SIG-M5 treated with dmso at 0.1 percent for 504 hours (cell line): ENCODE measurements at regions not wholly inside any gene's neighbourhood (a gene's known extent, or its start where the extent isn't known, plus 50 kb on each side); places are given as distances from the start of the nearest gene placed in this dataset.
A peak's percentile ranks its signal among the peaks of the same experiment; 100 is the strongest.

Experiments
- DNase-seq: peaks from one replicate; lab custom pipeline; 2025; ENCODE audit not compliant: unreplicated experiment; lab: John Stamatoyannopoulos, UW

DNA sequence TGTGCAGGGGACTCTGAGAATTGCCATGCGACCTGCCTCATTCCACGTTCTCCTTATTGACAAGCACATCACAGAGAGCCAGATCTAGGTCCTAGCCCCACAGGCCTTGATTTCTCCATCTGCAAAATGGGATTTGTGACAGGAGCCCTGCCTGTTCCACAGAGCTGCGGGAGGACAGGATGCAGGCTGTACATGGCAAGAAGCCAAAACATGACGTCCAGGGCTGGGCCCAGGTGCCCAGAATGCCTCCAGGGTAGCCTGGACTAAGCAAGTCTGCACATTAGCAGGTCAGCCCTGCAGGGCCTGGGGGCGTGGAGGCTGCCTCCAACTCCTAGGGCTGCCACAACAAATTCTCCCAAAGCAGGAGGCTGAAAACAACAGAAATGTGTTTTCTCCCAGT, 235.7 kb upstream of the SDK2 start:
- no peak for DNase-seq

DNA sequence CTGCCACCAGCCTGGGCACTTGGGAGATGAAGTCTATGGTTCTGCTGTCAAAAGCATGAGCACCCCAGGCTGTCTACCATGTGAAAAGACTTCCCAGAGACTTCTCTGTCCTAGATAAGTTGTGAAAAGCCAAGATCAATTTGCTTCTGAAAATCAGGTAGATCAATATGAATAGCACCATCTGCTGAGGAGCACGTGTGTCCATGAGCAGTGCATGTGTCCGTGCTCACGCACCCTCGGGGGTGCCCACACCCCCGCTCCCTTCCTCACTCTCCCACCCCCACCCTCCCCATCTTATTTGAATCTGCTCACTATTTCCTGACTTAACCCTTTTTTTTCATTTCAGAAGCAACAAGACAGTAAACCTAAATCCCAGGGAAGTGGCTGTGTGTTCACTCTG, 238.3 kb upstream of the SDK2 start:
- no peak for DNase-seq

GRCh38 chr17:73883175-73883574, 238.9 kb upstream of the SDK2 start:
- DNase-seq, result no peak

DNA sequence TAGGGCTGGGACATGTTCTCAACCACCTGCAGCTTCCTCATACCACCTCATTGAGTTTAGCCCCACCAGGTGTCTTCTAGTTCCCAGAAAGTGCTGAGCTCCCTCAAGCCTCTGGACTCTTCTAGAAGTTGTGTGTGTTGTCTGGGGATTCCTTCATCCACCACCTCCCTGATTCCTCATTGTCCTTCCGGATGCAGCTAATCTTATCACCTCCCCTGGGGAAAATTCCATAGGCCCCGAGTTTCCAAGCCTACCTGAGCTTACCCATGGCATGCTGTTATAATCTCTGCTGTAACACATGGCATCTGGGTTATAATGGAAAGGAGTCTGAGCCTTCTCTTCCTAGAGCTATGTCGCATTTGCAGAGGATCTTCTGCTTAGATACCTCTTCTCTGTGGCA, 243.5 kb upstream of the SDK2 start:
- DNase-seq, result no peak

DNA sequence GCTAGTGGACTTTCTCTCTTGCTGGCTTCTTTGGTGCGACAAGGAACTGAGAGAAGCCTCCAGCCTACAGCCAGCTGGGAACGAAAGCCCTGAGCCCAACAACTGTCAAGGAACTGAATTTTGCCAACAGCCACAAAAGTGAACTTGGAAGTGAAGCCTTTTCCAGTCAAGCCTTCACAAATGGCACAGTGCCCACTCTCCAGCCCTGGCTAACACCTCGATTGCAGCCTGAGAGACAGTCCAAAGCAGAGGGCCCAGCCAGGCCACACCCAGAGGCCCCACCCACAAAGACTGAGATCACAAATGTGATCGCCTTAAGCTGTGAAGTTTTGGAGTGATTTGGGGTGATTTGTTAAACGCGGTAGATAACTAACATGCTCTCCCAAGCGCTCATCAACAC, 244.6 kb upstream of the SDK2 start:
- DNase-seq, result no peak

DNA sequence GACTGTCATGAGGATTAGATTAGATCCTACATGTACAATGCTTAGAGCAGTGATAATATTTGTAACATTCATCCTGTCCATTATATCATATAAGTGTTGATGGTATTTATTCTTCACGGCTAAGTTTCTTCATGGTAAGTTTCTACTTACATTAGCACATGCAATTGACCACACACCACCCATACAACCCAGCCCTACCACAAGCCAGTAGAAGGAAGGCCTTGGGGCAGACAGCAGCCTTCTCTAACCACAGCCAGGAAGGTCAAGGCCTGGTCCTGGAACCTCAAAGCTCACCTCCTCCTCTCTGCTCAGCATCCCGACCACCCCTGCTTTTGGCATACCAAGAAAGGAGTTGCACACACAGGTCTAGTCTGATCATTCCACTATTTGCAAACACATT, 245.2 kb upstream of the SDK2 start:
- DNase-seq, result no peak

DNA sequence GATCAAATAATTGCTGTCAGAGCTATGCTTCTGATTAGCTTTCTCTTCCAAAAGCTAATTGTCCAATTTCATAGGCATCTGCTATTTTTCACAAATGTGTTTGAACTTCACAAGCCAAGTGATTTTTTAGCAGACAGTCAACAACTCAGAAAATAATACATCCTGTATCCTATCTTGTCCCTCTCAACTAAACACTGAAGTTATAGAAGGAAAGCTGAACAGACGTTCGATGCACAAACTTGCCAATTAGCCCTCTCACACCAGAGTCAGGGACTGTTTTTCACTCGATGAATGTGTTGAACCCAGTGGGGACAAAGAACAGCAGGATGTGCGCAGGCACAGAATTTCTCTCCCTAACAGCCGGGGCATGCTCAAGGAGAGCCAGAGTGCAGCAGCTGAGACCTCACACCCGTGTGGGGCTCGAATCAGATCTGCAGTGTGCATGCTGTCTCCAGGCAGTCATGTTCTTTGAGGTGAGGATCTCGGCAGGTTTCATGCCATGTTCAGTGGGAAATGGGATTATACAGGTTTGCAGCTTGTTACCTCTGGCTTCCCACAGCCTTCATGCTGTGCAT, 246.7 kb upstream of the SDK2 start:
- no peak for DNase-seq

GRCh38 chr17:73895157-73895556, 250.9 kb upstream of the SDK2 start:
- DNase-seq, result no peak

DNA sequence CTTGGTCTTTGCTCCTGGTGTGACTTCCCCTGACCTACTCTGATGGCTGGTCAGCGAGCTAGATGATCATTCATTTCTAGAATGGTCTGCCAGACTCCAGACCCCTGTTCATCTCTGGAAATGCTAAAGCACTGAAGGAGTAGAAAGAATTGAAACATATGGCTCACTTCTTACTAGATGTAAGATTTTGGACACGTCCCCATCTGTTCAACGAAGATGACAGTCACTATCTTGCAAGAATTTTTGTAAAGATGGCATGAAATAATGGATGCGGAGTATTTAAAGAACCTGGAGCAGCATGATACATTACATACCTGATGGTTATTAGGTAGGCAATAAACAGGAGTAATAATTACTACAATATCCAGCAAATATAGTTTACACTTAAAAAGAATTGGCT, 252.7 kb upstream of the SDK2 start:
- DNase-seq, result no peak

DNA sequence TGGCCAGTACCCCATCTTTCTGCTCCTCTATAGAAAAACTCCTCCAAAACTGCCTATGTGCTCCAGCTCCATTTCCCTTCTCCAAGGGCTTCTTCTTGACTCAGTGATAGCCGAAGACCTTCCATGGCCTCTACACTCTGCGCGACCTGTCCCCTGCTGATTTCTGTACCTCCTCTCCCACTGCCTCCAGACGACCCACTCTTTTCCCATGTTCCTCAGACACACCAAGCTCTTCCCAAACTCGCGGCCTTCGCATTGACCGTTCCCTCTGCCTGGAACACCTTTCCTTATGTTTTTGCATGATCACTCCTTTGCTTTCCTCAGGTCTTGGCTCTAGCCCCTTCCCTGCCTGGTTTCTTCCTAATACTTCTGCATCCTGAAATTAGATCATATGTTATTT, 255.6 kb upstream of the SDK2 start:
- DNase-seq, result no peak

DNA sequence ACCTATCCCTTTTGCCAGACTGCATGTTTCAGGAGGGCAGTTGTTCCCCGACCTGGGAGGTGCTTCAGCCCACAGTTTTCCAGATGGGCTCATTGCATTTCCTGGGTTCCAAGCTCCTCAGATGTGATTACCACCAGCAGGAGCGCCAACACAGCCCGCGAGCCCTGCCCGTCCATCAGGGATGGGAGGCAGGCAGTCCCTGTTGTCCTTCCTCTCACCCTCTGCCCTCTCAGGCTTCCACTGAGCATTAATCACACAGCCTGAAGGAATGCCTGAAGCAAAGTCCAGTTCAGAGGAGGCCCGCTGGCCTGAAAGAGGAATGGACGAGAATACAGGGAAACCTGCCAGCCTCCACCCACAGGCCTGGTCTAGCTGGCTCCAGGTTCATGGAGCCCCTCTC, 256.3 kb upstream of the SDK2 start:
- no peak for DNase-seq

GRCh38 chr17:73901249-73901648, 257.0 kb upstream of the SDK2 start:
- DNase-seq, result no peak

- peak; percentile 5 for DNase-seq
Observed at GRCh38 chr17:73901661-73902415, 257.6 kb upstream of the SDK2 start.

GRCh38 chr17:73902416-73903181, 258.4 kb upstream of the SDK2 start:
- no peak for DNase-seq

DNA sequence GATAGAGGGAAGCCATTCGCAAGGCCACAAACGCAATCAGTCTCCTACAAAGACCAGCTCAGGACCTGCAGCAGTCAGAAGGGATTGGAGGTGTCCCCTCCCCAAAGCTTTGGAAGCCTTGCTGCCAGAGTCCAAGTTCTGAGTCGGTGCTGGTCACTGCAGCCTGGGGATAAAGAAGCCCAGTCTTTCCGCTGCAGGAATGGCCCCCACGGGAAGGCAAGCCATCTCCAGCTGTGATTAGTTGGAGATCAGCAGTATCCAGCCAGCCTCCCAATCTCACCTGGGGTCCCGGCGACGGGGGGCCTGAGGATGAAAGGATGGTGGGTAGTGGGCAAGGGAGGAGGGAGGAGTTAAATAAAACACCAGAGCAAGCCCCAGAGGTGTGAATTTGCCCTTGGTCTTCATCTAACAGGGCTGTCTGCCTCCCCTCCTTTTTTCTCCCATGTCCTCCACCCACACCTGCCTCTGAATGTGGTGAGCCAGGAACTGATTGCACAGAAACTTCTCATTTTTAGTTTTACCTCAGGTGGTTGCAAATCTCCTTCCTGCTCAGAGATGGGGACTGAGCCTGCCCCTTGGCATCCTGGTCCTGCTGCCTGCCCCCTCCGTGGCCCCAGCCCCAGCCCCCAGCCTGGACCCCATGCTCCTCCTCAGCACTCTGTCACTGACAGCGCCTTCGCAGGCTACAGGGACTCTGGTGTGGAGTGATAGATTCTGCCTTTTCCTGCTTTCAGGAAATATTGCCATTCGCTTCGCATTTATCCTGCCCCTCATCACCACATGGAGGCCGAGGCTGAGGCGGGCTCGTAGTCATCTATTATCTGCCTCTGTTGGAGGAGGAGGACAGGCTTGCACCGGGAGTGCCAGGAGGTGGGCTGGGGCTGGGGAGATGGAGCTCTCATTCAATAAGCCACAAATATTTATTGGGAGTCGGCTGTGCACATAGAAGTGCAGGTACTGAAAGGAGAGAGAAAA, 262.9 kb upstream of the SDK2 start:
- DNase-seq, result no peak

DNA sequence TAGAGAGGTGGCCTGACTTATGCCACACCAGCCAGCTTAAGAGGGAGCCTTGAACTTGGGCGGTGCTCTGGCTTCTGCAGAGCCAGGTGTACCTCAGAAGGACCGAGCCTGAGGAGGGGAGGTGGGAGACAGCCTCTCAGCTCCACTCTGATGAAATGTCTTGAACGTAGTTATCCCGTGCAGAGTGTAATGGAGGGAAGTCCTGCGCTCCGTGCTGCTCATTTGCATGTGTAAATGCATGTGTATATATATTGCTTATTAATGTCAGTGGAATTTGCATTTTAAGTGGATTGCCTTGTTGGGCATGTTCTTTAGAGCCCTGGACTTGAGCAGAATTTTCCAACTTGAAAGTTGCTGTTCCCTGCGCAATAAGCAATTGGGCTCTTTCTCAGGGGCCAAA, 264.9 kb upstream of the SDK2 start:
- DNase-seq, result no peak

GRCh38 chr17:73910206-73910605, 266.0 kb upstream of the SDK2 start:
- no peak for DNase-seq

GRCh38 chr17:73910821-73911515, 266.7 kb upstream of the SDK2 start:
- no peak for DNase-seq

DNA sequence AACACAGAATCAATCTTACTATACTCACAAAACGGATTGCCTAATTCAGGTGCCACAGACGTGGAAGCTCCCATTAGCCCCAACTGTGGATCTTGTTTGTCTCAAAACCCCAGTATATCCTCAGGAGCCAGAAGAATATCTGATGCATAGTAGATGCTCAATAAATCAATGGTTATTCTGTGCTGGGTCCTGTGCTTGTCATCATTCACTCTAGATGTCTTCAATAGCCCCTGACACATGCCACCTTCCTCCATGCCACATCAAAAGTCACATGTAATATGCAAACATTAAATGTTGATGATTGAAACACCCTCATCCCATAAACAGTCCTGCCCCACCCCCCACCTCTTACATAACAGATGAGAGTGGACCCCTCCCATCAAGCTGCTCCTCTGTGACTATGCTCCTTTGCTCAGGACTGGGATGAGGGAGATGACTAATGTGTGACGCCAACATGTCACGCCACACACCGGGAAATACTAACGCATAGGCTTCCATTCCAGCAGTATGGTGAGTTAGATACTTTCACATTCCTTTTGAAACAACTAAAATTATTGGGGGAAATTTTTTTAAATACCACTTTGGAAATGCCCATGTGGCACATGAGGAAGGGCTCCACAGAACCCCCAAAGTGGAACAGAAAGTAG, 267.6 kb upstream of the SDK2 start:
- no peak for DNase-seq

GRCh38 chr17:73912373-73912746, 268.1 kb upstream of the SDK2 start:
- DNase-seq, result no peak
